ENCODE measurements at regions not wholly inside any gene's neighbourhood (a gene's known extent, or its start where the extent isn't known, plus 50 kb on each side); places are given as distances from the start of the nearest gene placed in this dataset.

GRCh38 chr13:50761406-50761805 is 82.1 kb downstream of the DLEU7 start:
- POLR2A ChIA-PET (ENCODE audit: unreplicated experiment), result no interaction called here
- H3K4me2 ChIP-seq, result no peak overlapping the region
- no peaks in the 10 kb centered on the region for H3K9me2 ChIP-seq (ENCODE audit: insufficient read depth)
- TF ChIP-seq CTCF (conservative IDR thresholded peaks at IDR 0.05) (no peak), EZH2 (IDR thresholded peaks at IDR 0.05; ENCODE audit: low read depth) (no peak)
- no TSS peak for BruUV-seq (replicated peaks)
- no peak overlapping the region for H3K27ac ChIP-seq
- H3K4me3 ChIP-seq, result no peak overlapping the region
- DNase-seq, result no peak
- no peaks in the 10 kb centered on the region for H3K79me2 ChIP-seq (ENCODE audit: low read depth)
- no peaks in the 10 kb centered on the region for H3K4me1 ChIP-seq (replicated peaks; ENCODE audit: insufficient read depth)
- CTCF ChIA-PET, result no interaction called here
- no peaks in the 10 kb centered on the region for H3K27me3 ChIP-seq (ENCODE audit: insufficient read depth, low read depth)
- no peaks in the 10 kb centered on the region for H3K36me3 ChIP-seq (ENCODE audit: low read depth)
- no peaks in the 10 kb centered on the region for H4K20me1 ChIP-seq (ENCODE audit: insufficient read depth)
- intact Hi-C loops (cut with micrococcal nuclease; ENCODE audit: unreplicated experiment), result no loop called here
- H3K9me3 ChIP-seq (ENCODE audit: insufficient read depth, low read depth), result peaks cover 6% of the 10 kb centered on the region; the same call in 1 of the 2 replicates
- no peaks in the 10 kb centered on the region for H3F3A ChIP-seq (ENCODE audit: insufficient read depth, low read depth)
- H2AFZ ChIP-seq, result no peak overlapping the region

- no peaks in the 10 kb centered on the region for H3K4me1 ChIP-seq (replicated peaks; ENCODE audit: insufficient read depth)
- DNase-seq, result no peak
- H2AFZ ChIP-seq, result no peak overlapping the region
- ChIA-PET POLR2A (ENCODE audit: unreplicated experiment) (no interaction called here), CTCF (no interaction called here)
- H3K79me2 ChIP-seq (ENCODE audit: low read depth), result no peaks in the 10 kb centered on the region
- TF ChIP-seq EZH2 (IDR thresholded peaks at IDR 0.05; ENCODE audit: low read depth) (no peak), CTCF (conservative IDR thresholded peaks at IDR 0.05) (no peak)
- intact Hi-C loops (cut with micrococcal nuclease; ENCODE audit: unreplicated experiment), result no loop called here
- no peak overlapping the region for H3K4me2 ChIP-seq
- no peaks in the 10 kb centered on the region for H3K9me2 ChIP-seq (ENCODE audit: insufficient read depth)
- no peaks in the 10 kb centered on the region for H3K27me3 ChIP-seq (ENCODE audit: insufficient read depth, low read depth)
- no peaks in the 10 kb centered on the region for H4K20me1 ChIP-seq (ENCODE audit: insufficient read depth)
- H3K4me3 ChIP-seq, result no peak overlapping the region
- no peaks in the 10 kb centered on the region for H3F3A ChIP-seq (ENCODE audit: insufficient read depth, low read depth)
- H3K27ac ChIP-seq, result no peak overlapping the region
- BruUV-seq (replicated peaks), result no TSS peak
- no peaks in the 10 kb centered on the region for H3K36me3 ChIP-seq (ENCODE audit: low read depth)
- peaks cover 6% of the 10 kb centered on the region; the same call in 1 of the 2 replicates for H3K9me3 ChIP-seq (ENCODE audit: insufficient read depth, low read depth)
Measured at GRCh38 chr13:50762969-50763567, 80.4 kb downstream of the DLEU7 start.

GRCh38 chr13:50766013-50766412 is 77.5 kb downstream of the DLEU7 start:
- no peak for DNase-seq
- POLR2A ChIA-PET (ENCODE audit: unreplicated experiment), result no interaction called here

More at GRCh38 chr13:50766013-50766412, 77.5 kb downstream of the DLEU7 start:
- no peak overlapping the region for H2AFZ ChIP-seq
- no peaks in the 10 kb centered on the region for H3K9me2 ChIP-seq (ENCODE audit: insufficient read depth)
- TF ChIP-seq EZH2 (IDR thresholded peaks at IDR 0.05; ENCODE audit: low read depth) (no peak), CTCF (conservative IDR thresholded peaks at IDR 0.05) (no peak)
- intact Hi-C loops (cut with micrococcal nuclease; ENCODE audit: unreplicated experiment), result no loop called here
- no peaks in the 10 kb centered on the region for H3K36me3 ChIP-seq (ENCODE audit: low read depth)
- no peaks in the 10 kb centered on the region for H3K4me1 ChIP-seq (replicated peaks; ENCODE audit: insufficient read depth)
- CTCF ChIA-PET, result no interaction called here
- H3F3A ChIP-seq (ENCODE audit: insufficient read depth, low read depth), result no peaks in the 10 kb centered on the region
- no peaks in the 10 kb centered on the region for H4K20me1 ChIP-seq (ENCODE audit: insufficient read depth)
- no peaks in the 10 kb centered on the region for H3K9me3 ChIP-seq (ENCODE audit: insufficient read depth, low read depth)
- no peak overlapping the region for H3K27ac ChIP-seq
- H3K4me3 ChIP-seq, result no peak overlapping the region
- H3K27me3 ChIP-seq (ENCODE audit: insufficient read depth, low read depth), result no peaks in the 10 kb centered on the region
- BruUV-seq (replicated peaks), result no TSS peak
- no peak overlapping the region for H3K4me2 ChIP-seq
- H3K79me2 ChIP-seq (ENCODE audit: low read depth), result no peaks in the 10 kb centered on the region

Measured in PC-9 (cell line).